SK-N-SH treated with all-trans-retinoic acid at 6 μM for 48 hours (cell line): ENCODE measurements at regions not wholly inside any gene's neighbourhood (a gene's known extent, or its start where the extent isn't known, plus 50 kb on each side); places are given as distances from the start of the nearest gene placed in this dataset.

Experiments
- BACH2 ChIP-seq: fragments of 250-450 bp; sonication (Bioruptor Pico); IDR thresholded peaks from 2 replicates; pipeline ENCODE4 v1.9.0; 2021; ENCODE audit warnings: mild to moderate bottlenecking, borderline replicate concordance
- GLIS3 ChIP-seq: fragments of 250-450 bp; sonication (Bioruptor Pico); IDR thresholded peaks from 2 replicates; pipeline ENCODE4 v1.5.0; 2020; ENCODE audit warnings: mild to moderate bottlenecking, moderate library complexity
- PATZ1 ChIP-seq: fragments of 250-450 bp; sonication (Bioruptor Pico); IDR thresholded peaks from 2 replicates; pipeline ENCODE4 v1.8.0; 2020; ENCODE audit warnings: mild to moderate bottlenecking, moderate library complexity, borderline replicate concordance
- RARB ChIP-seq: fragments of 250-450 bp; sonication (Bioruptor Pico); IDR thresholded peaks from 2 replicates; pipeline ENCODE4 v1.8.0; 2021; ENCODE audit warnings: mild to moderate bottlenecking, moderate library complexity
- SNAI2 ChIP-seq: fragments of 250-450 bp; sonication (Bioruptor Pico); IDR thresholded peaks from 2 replicates; pipeline ENCODE4 v1.5.0; 2020; ENCODE audit warnings: mild to moderate bottlenecking, moderate library complexity
- TCF4 ChIP-seq: fragments of 250-450 bp; sonication (Bioruptor Pico); IDR thresholded peaks from 2 replicates; pipeline ENCODE4 v1.8.0; 2021; ENCODE audit warnings: mild to moderate bottlenecking, moderate library complexity, borderline replicate concordance
- TOX ChIP-seq: fragments of 250-450 bp; sonication (Bioruptor Pico); IDR thresholded peaks from 2 replicates; pipeline ENCODE4 v1.8.0; 2021; ENCODE audit warnings: mild to moderate bottlenecking, moderate library complexity, borderline replicate concordance
- ZFP3 ChIP-seq: fragments of 250-450 bp; sonication (Bioruptor Pico); IDR thresholded peaks from 2 replicates; pipeline ENCODE4 v1.5.0; 2020; ENCODE audit warnings: mild to moderate bottlenecking, moderate library complexity
- ZNF565 ChIP-seq: fragments of 450-650 bp; formaldehyde crosslinking; conservative IDR thresholded peaks from 2 replicates; pipeline ENCODE4 v1.5.0; 2020; ENCODE audit warnings: low read depth, mild to moderate bottlenecking, moderate library complexity
- TF ChIP-seq, protein P1 (sequence below): fragments of 250-450 bp; sonication (Bioruptor Pico); IDR thresholded peaks from 2 replicates; pipeline ENCODE4 v1.5.1; 2021; ENCODE audit warnings: mild to moderate bottlenecking, moderate library complexity
- TF ChIP-seq, protein P2 (sequence below): fragments of 250-450 bp; sonication (Bioruptor Pico); IDR thresholded peaks from 2 replicates; pipeline ENCODE4 v1.5.1; 2020; ENCODE audit warnings: low read depth, mild to moderate bottlenecking, moderate library complexity

- TF ChIP-seq, protein P1, sequence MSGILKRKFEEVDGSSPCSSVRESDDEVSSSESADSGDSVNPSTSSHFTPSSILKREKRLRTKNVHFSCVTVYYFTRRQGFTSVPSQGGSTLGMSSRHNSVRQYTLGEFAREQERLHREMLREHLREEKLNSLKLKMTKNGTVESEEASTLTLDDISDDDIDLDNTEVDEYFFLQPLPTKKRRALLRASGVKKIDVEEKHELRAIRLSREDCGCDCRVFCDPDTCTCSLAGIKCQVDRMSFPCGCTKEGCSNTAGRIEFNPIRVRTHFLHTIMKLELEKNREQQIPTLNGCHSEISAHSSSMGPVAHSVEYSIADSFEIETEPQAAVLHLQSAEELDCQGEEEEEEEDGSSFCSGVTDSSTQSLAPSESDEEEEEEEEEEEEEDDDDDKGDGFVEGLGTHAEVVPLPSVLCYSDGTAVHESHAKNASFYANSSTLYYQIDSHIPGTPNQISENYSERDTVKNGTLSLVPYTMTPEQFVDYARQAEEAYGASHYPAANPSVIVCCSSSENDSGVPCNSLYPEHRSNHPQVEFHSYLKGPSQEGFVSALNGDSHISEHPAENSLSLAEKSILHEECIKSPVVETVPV (CRISPR knock-in tag), result no peak
- TF ChIP-seq TOX (CRISPR knock-in tag) (no peak), ZFP3 (CRISPR knock-in tag) (no peak), PATZ1 (no peak), RARB (CRISPR knock-in tag) (no peak), BACH2 (CRISPR knock-in tag) (no peak), SNAI2 (CRISPR knock-in tag) (no peak), ZNF565 (no peak), GLIS3 (no peak), TCF4 (no peak)
- TF ChIP-seq, protein P2, sequence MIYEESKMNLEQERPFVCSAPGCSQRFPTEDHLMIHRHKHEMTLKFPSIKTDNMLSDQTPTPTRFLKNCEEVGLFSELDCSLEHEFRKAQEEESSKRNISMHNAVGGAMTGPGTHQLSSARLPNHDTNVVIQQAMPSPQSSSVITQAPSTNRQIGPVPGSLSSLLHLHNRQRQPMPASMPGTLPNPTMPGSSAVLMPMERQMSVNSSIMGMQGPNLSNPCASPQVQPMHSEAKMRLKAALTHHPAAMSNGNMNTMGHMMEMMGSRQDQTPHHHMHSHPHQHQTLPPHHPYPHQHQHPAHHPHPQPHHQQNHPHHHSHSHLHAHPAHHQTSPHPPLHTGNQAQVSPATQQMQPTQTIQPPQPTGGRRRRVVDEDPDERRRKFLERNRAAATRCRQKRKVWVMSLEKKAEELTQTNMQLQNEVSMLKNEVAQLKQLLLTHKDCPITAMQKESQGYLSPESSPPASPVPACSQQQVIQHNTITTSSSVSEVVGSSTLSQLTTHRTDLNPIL, result no peak
These were observed 577.9 kb upstream of the CDH5 start for GRCh38 chr16:65788434-65789140.
